PFSK-1 (cell line): ENCODE measurements at regions not wholly inside any gene's neighbourhood (a gene's known extent, or its start where the extent isn't known, plus 50 kb on each side); places are given as distances from the start of the nearest gene placed in this dataset.

Experiments used
- FOXP2 ChIP-seq: optimal IDR thresholded peaks from 2 replicates; pipeline ENCODE3; 2011; ENCODE audit warnings: borderline replicate concordance, control low read depth, inconsistent platforms; ENCODE audit not compliant: insufficient read depth; ENCODE audit errors: extremely low read length, extremely low read depth
- POLR2AphosphoS5 ChIP-seq: IDR thresholded peaks from 2 replicates; pipeline ENCODE4 v1.6.1; 2012; ENCODE audit warnings: low read depth, mild to moderate bottlenecking, control low read depth, low read length, moderate library complexity
- REST ChIP-seq, 2 experiments: IDR thresholded peaks; 2 replicates each; pipeline versions ENCODE4 v1.6.1 to v1.8.0; 2011 to 2012; ENCODE audit warnings: low read depth in 2 of 2, low read length in 2 of 2, control low read depth in 1 of 2, inconsistent platforms in 1 of 2, mild to moderate bottlenecking in 1 of 2, moderate library complexity in 1 of 2; ENCODE audit not compliant: insufficient read depth in 1 of 2
- SIN3A ChIP-seq: IDR thresholded peaks from 2 replicates; pipeline ENCODE4 v1.6.1; 2012; ENCODE audit warnings: mild to moderate bottlenecking, low read length, moderate library complexity, borderline replicate concordance; ENCODE audit not compliant: insufficient read depth
- TAF1 ChIP-seq: IDR thresholded peaks from 2 replicates; pipeline ENCODE4 v1.6.1; 2012; ENCODE audit warnings: low read length, control low read depth, borderline replicate concordance; ENCODE audit not compliant: insufficient read depth

GRCh38 chr11:119479685-119480275, 56.8 kb upstream of the THY1 start:
- TF ChIP-seq REST (IDR thresholded peaks at IDR 0.05; ENCODE audit: insufficient read depth in 1 of 2, low read depth in 2 of 2, low read length in 2 of 2), result no peak
- no peak for TF ChIP-seq FOXP2
- TF ChIP-seq POLR2AphosphoS5, result no peak
- TF ChIP-seq SIN3A, result no peak
- TF ChIP-seq TAF1, result no peak

- TF ChIP-seq TAF1, result no peak
- TF ChIP-seq POLR2AphosphoS5, result no peak
- no peak for TF ChIP-seq FOXP2
- no peak for TF ChIP-seq REST (IDR thresholded peaks at IDR 0.05; ENCODE audit: insufficient read depth in 1 of 2, low read depth in 2 of 2, low read length in 2 of 2)
- no peak for TF ChIP-seq SIN3A
These were observed 55.8 kb upstream of the THY1 start for GRCh38 chr11:119478711-119479285.

GRCh38 chr11:119476666-119477331, 53.8 kb upstream of the THY1 start:
- TF ChIP-seq SIN3A, result no peak
- no peak for TF ChIP-seq FOXP2
- no peak for TF ChIP-seq REST (IDR thresholded peaks at IDR 0.05; ENCODE audit: insufficient read depth in 1 of 2, low read depth in 2 of 2, low read length in 2 of 2)
- TF ChIP-seq TAF1, result no peak
- TF ChIP-seq POLR2AphosphoS5, result no peak

- TF ChIP-seq POLR2AphosphoS5 (no peak), TAF1 (no peak), SIN3A (no peak), FOXP2 (no peak), REST (IDR thresholded peaks at IDR 0.05; ENCODE audit: insufficient read depth in 1 of 2, low read depth in 2 of 2, low read length in 2 of 2) (no peak)
These were observed 53.1 kb upstream of the THY1 start for GRCh38 chr11:119476038-119476437.
